GM12891 (cell line): ENCODE measurements at regions not wholly inside any gene's neighbourhood (a gene's known extent, or its start where the extent isn't known, plus 50 kb on each side); places are given as distances from the start of the nearest gene placed in this dataset.

Experiments used
- POLR2A ChIP-seq: IDR thresholded peaks from 2 replicates; pipeline ENCODE4 v1.6.1; 2011; ENCODE audit warnings: low read depth, low read length, control low read depth
- POLR2AphosphoS5 ChIP-seq: IDR thresholded peaks from 2 replicates; pipeline ENCODE4 v1.6.1; 2011; ENCODE audit warnings: low read depth, low read length, control low read depth
- TAF1 ChIP-seq: IDR thresholded peaks from 2 replicates; pipeline ENCODE4 v1.6.1; 2011; ENCODE audit warnings: low read depth, low read length, control low read depth

- TF ChIP-seq POLR2A = no peak
- TF ChIP-seq POLR2AphosphoS5 = no peak
- no peak for TF ChIP-seq TAF1
Measured at GRCh38 chr9:91040371-91041215, 239.0 kb downstream of the SYK start.
